ENCODE measurements at regions not wholly inside any gene's neighbourhood (a gene's known extent, or its start where the extent isn't known, plus 50 kb on each side); places are given as distances from the start of the nearest gene placed in this dataset.

- no peaks in the 10 kb centered on the region for H3K79me2 ChIP-seq (ENCODE audit: low read length)
- no peaks in the 10 kb centered on the region for H3K4me1 ChIP-seq (ENCODE audit: low read length)
- no peak overlapping the region for H3K27ac ChIP-seq (ENCODE audit: low read length)
- no peaks in the 10 kb centered on the region for H3K9me3 ChIP-seq (ENCODE audit: low read length)
- no peak overlapping the region for H3K4me2 ChIP-seq (ENCODE audit: low read depth, low read length, poor library complexity, severe bottlenecking)
- no peak overlapping the region for H3K9ac ChIP-seq (ENCODE audit: low read length)
- H4K20me1 ChIP-seq (ENCODE audit: insufficient read depth, low read depth, low read length) = no peaks in the 10 kb centered on the region
- H2AFZ ChIP-seq (ENCODE audit: low read length) = no peak overlapping the region
- H3K4me3 ChIP-seq (ENCODE audit: low read length) = no peak overlapping the region
- no peaks in the 10 kb centered on the region for H3K27me3 ChIP-seq (ENCODE audit: low read length)
- no peak for DNase-seq
- no peaks in the 10 kb centered on the region for H3K9me2 ChIP-seq (replicated peaks; ENCODE audit: insufficient read depth, low read length)
- H3K36me3 ChIP-seq (ENCODE audit: insufficient read depth, low read length) = no peaks in the 10 kb centered on the region
These were observed 200.2 kb upstream of the PHYHIPL start for GRCh38 chr10:58976254-58976653.

GRCh38 chr10:58979711-58980110 lies 196.7 kb upstream of the PHYHIPL start:
- Histone ChIP-seq H3K9me3 (ENCODE audit: low read length) (no peaks in the 10 kb centered on the region), H2AFZ (ENCODE audit: low read length) (no peak overlapping the region), H3K9me2 (replicated peaks; ENCODE audit: insufficient read depth, low read length) (no peaks in the 10 kb centered on the region), H3K27me3 (ENCODE audit: low read length) (no peaks in the 10 kb centered on the region), H3K36me3 (ENCODE audit: insufficient read depth, low read length) (no peaks in the 10 kb centered on the region), H3K4me3 (ENCODE audit: low read length) (no peak overlapping the region), H3K27ac (ENCODE audit: low read length) (no peak overlapping the region), H4K20me1 (ENCODE audit: insufficient read depth, low read depth, low read length) (no peaks in the 10 kb centered on the region), H3K4me2 (ENCODE audit: low read depth, low read length, poor library complexity, severe bottlenecking) (no peak overlapping the region), H3K79me2 (ENCODE audit: low read length) (no peaks in the 10 kb centered on the region), H3K9ac (ENCODE audit: low read length) (no peak overlapping the region), H3K4me1 (ENCODE audit: low read length) (no peaks in the 10 kb centered on the region)
- no peak for DNase-seq

- H3K4me2 ChIP-seq (ENCODE audit: low read depth, low read length, poor library complexity, severe bottlenecking) = no peak overlapping the region
- no peaks in the 10 kb centered on the region for H3K4me1 ChIP-seq (ENCODE audit: low read length)
- H3K36me3 ChIP-seq (ENCODE audit: insufficient read depth, low read length) = no peaks in the 10 kb centered on the region
- no peaks in the 10 kb centered on the region for H3K9me3 ChIP-seq (ENCODE audit: low read length)
- H3K79me2 ChIP-seq (ENCODE audit: low read length) = no peaks in the 10 kb centered on the region
- no peaks in the 10 kb centered on the region for H3K27me3 ChIP-seq (ENCODE audit: low read length)
- H3K9ac ChIP-seq (ENCODE audit: low read length) = no peak overlapping the region
- no peaks in the 10 kb centered on the region for H3K9me2 ChIP-seq (replicated peaks; ENCODE audit: insufficient read depth, low read length)
- DNase-seq = no peak
- H4K20me1 ChIP-seq (ENCODE audit: insufficient read depth, low read depth, low read length) = no peaks in the 10 kb centered on the region
- H3K4me3 ChIP-seq (ENCODE audit: low read length) = no peak overlapping the region
- no peak overlapping the region for H3K27ac ChIP-seq (ENCODE audit: low read length)
- no peak overlapping the region for H2AFZ ChIP-seq (ENCODE audit: low read length)
These were observed 195.5 kb upstream of the PHYHIPL start for GRCh38 chr10:58980826-58981415.

GRCh38 chr10:58981846-58982245 lies 194.6 kb upstream of the PHYHIPL start:
- Histone ChIP-seq H3K9me3 (ENCODE audit: low read length) (no peaks in the 10 kb centered on the region), H3K27ac (ENCODE audit: low read length) (no peak overlapping the region), H3K9ac (ENCODE audit: low read length) (no peak overlapping the region), H3K36me3 (ENCODE audit: insufficient read depth, low read length) (no peaks in the 10 kb centered on the region), H4K20me1 (ENCODE audit: insufficient read depth, low read depth, low read length) (no peaks in the 10 kb centered on the region), H3K27me3 (ENCODE audit: low read length) (no peaks in the 10 kb centered on the region), H2AFZ (ENCODE audit: low read length) (no peak overlapping the region), H3K79me2 (ENCODE audit: low read length) (no peaks in the 10 kb centered on the region), H3K9me2 (replicated peaks; ENCODE audit: insufficient read depth, low read length) (no peaks in the 10 kb centered on the region), H3K4me3 (ENCODE audit: low read length) (no peak overlapping the region), H3K4me1 (ENCODE audit: low read length) (no peaks in the 10 kb centered on the region), H3K4me2 (ENCODE audit: low read depth, low read length, poor library complexity, severe bottlenecking) (no peak overlapping the region)
- DNase-seq = no peak

- no peaks in the 10 kb centered on the region for H3K4me1 ChIP-seq (ENCODE audit: low read length)
- H3K4me2 ChIP-seq (ENCODE audit: low read depth, low read length, poor library complexity, severe bottlenecking) = no peak overlapping the region
- no peaks in the 10 kb centered on the region for H3K27me3 ChIP-seq (ENCODE audit: low read length)
- H3K4me3 ChIP-seq (ENCODE audit: low read length) = no peak overlapping the region
- H3K9me3 ChIP-seq (ENCODE audit: low read length) = no peaks in the 10 kb centered on the region
- H3K9ac ChIP-seq (ENCODE audit: low read length) = no peak overlapping the region
- no peaks in the 10 kb centered on the region for H3K79me2 ChIP-seq (ENCODE audit: low read length)
- H3K36me3 ChIP-seq (ENCODE audit: insufficient read depth, low read length) = no peaks in the 10 kb centered on the region
- H2AFZ ChIP-seq (ENCODE audit: low read length) = no peak overlapping the region
- H3K9me2 ChIP-seq (replicated peaks; ENCODE audit: insufficient read depth, low read length) = no peaks in the 10 kb centered on the region
- H3K27ac ChIP-seq (ENCODE audit: low read length) = no peak overlapping the region
- DNase-seq = no peak
- H4K20me1 ChIP-seq (ENCODE audit: insufficient read depth, low read depth, low read length) = no peaks in the 10 kb centered on the region
These were observed 193.8 kb upstream of the PHYHIPL start for GRCh38 chr10:58982470-58983239.

- no peaks in the 10 kb centered on the region for H3K27me3 ChIP-seq (ENCODE audit: low read length)
These were observed 191.2 kb upstream of the PHYHIPL start for GRCh38 chr10:58985216-58985615.

GRCh38 chr10:58989486-58990039 lies 186.9 kb upstream of the PHYHIPL start:
- H3K79me2 ChIP-seq (ENCODE audit: low read length) = no peaks in the 10 kb centered on the region

More at GRCh38 chr10:58985216-58985615, 191.2 kb upstream of the PHYHIPL start:
- no peak overlapping the region for H3K27ac ChIP-seq (ENCODE audit: low read length)
- DNase-seq = no peak
- no peak overlapping the region for H3K4me3 ChIP-seq (ENCODE audit: low read length)
- H3K9me3 ChIP-seq (ENCODE audit: low read length) = no peaks in the 10 kb centered on the region
- no peaks in the 10 kb centered on the region for H3K79me2 ChIP-seq (ENCODE audit: low read length)
- H2AFZ ChIP-seq (ENCODE audit: low read length) = no peak overlapping the region
- no peaks in the 10 kb centered on the region for H3K36me3 ChIP-seq (ENCODE audit: insufficient read depth, low read length)
- peaks cover 5% of the 10 kb centered on the region for H3K4me1 ChIP-seq (ENCODE audit: low read length)
- no peak overlapping the region for H3K4me2 ChIP-seq (ENCODE audit: low read depth, low read length, poor library complexity, severe bottlenecking)
- no peaks in the 10 kb centered on the region for H4K20me1 ChIP-seq (ENCODE audit: insufficient read depth, low read depth, low read length)
- no peak overlapping the region for H3K9ac ChIP-seq (ENCODE audit: low read length)
- H3K9me2 ChIP-seq (replicated peaks; ENCODE audit: insufficient read depth, low read length) = no peaks in the 10 kb centered on the region

GRCh38 chr10:58990693-58991092 lies 185.8 kb upstream of the PHYHIPL start:
- H3K27me3 ChIP-seq (ENCODE audit: low read length) = no peaks in the 10 kb centered on the region
- no peaks in the 10 kb centered on the region for H4K20me1 ChIP-seq (ENCODE audit: insufficient read depth, low read depth, low read length)
- no peak overlapping the region for H3K27ac ChIP-seq (ENCODE audit: low read length)
- H3K9ac ChIP-seq (ENCODE audit: low read length) = no peak overlapping the region
- no peaks in the 10 kb centered on the region for H3K79me2 ChIP-seq (ENCODE audit: low read length)
- no peaks in the 10 kb centered on the region for H3K9me3 ChIP-seq (ENCODE audit: low read length)
- H3K36me3 ChIP-seq (ENCODE audit: insufficient read depth, low read length) = no peaks in the 10 kb centered on the region
- no peaks in the 10 kb centered on the region for H3K9me2 ChIP-seq (replicated peaks; ENCODE audit: insufficient read depth, low read length)
- H3K4me1 ChIP-seq (ENCODE audit: low read length) = peaks cover 5% of the 10 kb centered on the region
- no peak overlapping the region for H3K4me3 ChIP-seq (ENCODE audit: low read length)
- no peak for DNase-seq
- H2AFZ ChIP-seq (ENCODE audit: low read length) = no peak overlapping the region
- no peak overlapping the region for H3K4me2 ChIP-seq (ENCODE audit: low read depth, low read length, poor library complexity, severe bottlenecking)

More at GRCh38 chr10:58989486-58990039, 186.9 kb upstream of the PHYHIPL start:
- no peaks in the 10 kb centered on the region for H3K9me3 ChIP-seq (ENCODE audit: low read length)
- H2AFZ ChIP-seq (ENCODE audit: low read length) = no peak overlapping the region
- H3K4me2 ChIP-seq (ENCODE audit: low read depth, low read length, poor library complexity, severe bottlenecking) = no peak overlapping the region
- no peaks in the 10 kb centered on the region for H3K27me3 ChIP-seq (ENCODE audit: low read length)
- H3K4me3 ChIP-seq (ENCODE audit: low read length) = no peak overlapping the region
- no peak for DNase-seq
- no peak overlapping the region for H3K9ac ChIP-seq (ENCODE audit: low read length)
- no peaks in the 10 kb centered on the region for H4K20me1 ChIP-seq (ENCODE audit: insufficient read depth, low read depth, low read length)
- no peaks in the 10 kb centered on the region for H3K36me3 ChIP-seq (ENCODE audit: insufficient read depth, low read length)
- H3K27ac ChIP-seq (ENCODE audit: low read length) = no peak overlapping the region
- H3K9me2 ChIP-seq (replicated peaks; ENCODE audit: insufficient read depth, low read length) = no peaks in the 10 kb centered on the region
- peaks cover 5% of the 10 kb centered on the region for H3K4me1 ChIP-seq (ENCODE audit: low read length)

Measured in Karpas-422 (cell line).